GDM1 (cell line): ENCODE measurements at regions not wholly inside any gene's neighbourhood (a gene's known extent, or its start where the extent isn't known, plus 50 kb on each side); places are given as distances from the start of the nearest gene placed in this dataset.

Experiments used
- DNase-seq: peaks from one replicate; lab custom pipeline; 2025; lab: John Stamatoyannopoulos, UW

GRCh38 chr13:67713571-67713970 is 483.4 kb upstream of the PCDH9 start:
- no peak for DNase-seq

GRCh38 chr13:67696775-67697174 is 466.6 kb upstream of the PCDH9 start:
- DNase-seq: no peak

DNA sequence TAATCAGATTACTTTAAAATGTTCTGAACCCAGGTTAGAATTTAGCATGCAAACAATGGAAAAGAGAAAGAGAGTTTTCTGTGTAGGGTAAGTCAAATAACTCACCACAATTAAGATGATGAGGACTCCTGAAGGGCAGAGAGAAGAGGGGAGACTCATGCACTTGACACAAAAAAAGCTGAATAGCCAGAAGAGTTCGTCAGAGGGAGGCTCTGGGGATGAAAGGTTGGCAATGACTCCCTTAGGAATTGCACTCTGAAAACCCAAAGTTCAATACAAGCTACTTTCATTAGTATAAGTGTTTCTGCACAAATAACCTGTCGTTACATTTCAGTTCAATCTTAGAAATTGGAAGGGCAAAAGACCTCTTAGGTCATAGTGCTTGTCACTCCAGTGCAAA is 434.4 kb upstream of the PCDH9 start:
- DNase-seq: no peak

DNA sequence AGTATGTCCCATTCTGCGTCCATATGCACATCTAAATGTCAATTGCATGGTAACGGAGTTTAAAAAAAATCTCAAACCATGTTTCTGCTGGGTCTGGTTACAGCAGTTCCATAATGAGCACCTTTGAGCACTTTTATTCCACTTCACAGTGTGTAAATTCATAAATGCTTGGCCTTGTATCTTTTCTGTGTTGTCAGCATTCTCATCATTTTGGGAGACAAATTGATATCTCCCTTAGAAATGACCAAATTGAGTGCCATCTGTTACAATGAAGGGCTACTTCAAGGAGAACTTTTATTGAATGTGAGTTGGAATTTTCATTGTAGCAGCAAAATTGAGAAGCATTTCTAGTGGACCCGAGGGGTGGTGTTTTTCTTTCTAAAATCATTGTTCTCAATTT is 432.9 kb upstream of the PCDH9 start:
- no peak for DNase-seq

DNA sequence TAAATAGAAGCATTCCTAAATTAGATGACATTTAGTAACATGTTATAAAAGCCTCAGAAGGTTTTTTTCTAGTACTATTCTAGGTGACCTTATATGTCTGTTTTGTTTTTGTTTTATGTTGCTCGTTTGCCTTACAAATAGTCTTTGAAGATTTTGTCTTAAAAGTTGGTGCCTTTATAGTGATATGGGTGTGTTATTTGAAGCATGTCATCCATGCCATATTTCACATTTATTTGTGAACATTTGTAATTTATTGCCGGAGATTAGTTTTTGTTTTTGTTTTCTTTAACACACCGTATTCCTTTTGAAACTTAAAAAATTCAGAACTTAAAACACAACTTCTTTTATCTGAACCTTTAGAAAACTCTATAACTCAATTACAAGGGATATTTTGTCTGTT is 422.8 kb upstream of the PCDH9 start:
- DNase-seq: no peak

DNA sequence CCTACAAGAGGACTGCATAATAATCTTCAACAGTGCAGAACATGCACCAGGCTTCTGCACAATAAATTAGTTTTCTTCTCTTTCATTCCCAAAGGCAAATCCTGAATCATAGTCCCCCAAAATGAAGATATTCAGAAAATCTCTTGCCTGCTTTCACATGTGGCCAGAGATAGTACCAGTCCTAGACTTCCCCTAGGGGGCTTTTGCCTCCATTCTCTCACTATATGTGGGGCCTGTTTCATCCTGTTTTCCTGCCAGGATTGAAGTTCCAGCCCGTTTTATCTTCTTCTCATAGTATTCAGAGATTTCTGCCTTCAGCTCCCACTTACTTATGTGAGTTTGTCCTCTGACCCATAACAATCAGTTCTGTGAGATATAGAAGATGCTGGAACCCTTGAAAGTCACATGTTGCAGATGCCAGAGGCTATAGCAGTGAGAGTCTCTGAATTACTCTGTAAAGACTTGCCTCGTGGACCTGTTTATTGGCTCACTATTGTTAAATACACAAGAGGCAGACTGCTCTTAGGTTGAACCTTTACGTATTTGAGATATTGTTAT is 421.9 kb upstream of the PCDH9 start:
- no peak for DNase-seq

DNA sequence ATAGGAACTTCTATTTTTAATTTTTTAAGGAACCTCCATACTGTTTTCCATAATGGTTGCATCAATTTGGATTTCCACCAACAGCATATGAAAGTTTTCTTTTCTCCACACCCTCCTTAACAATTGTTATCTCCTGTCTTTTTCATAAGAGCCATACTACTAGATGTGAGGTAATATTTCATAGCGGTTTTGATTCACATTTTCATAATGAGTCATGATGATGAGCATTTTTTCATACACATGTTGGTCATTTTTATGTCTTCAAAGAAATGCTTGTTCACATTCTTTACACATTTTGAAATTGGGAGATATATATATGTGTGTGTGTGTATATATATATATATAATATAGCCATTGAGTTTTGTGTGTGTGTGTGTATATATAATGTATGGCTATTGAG is 420.3 kb upstream of the PCDH9 start:
- DNase-seq: no peak

DNA sequence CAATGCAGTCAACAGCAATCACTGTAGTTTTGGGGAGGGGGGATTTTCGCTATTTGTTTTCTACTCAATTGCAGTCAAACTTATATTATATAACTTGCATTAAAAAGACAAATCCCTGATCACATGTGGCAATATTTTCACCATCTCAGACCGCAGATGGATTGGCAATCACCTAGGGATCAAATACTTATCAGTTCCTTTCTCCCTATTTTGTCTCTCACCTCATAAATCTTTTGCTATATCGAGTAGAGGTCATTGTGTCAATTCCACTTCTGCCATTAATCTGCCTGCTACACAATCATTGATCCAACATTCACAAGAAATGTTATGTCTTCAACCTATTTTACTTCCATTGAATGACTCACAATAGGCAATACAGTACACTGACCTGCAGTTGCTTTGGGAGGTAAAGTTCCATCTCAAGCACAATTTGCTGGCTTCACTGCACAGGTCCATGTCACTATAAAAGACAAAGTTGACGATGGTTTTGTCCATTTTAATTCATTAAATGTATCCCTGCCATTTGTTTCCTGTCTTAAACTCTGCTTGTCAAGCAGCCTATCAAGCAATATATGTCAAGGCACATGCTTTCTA is 415.8 kb upstream of the PCDH9 start:
- no peak for DNase-seq

DNA sequence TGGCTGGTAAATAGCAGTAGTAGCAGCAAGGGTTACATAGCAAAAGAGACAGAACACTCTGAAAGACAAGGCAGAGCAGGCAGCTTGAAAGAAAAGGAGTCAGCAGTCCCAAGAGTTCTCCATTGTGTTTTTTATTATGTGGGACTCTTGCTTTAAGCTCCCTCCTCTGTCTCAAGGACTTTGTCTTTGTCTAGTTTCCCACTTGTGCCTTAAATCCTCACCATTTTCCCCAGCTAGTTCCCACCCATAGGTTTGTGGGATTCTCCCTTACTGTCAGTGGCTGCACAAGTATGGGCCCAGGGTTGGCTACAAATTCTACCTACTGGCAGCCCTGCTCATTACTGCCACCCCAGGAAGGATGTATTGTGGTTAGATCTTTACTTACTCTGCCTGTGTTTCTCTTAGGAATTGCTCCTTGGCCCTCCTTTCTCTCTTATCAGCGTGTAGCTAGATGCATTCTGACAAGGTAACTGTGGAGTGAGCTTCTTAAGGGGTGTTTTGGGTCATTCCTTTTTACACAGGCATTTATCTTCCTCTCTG is 413.4 kb upstream of the PCDH9 start:
- no peak for DNase-seq

GRCh38 chr13:67642657-67643056 is 412.5 kb upstream of the PCDH9 start:
- DNase-seq: no peak

GRCh38 chr13:67635754-67636153 is 405.6 kb upstream of the PCDH9 start:
- no peak for DNase-seq

DNA sequence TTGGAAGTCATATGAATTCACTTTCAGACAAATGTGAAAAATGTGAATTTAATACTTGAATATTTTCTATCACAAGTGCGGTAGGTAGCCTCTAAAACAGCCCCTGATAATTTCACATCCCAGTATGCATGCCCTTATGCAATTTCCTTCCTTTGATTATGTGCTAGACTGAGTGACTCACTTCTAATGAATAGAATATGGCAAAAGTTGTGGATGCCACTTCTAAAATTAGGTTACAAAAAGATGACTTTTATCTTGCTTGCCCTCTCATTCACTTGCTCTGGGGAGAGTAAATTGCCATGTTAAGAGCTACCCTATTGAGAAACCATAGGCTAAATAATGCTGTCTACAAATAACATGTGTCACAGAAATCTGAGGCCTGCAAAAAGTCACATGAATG is 402.5 kb upstream of the PCDH9 start:
- DNase-seq: no peak

DNA sequence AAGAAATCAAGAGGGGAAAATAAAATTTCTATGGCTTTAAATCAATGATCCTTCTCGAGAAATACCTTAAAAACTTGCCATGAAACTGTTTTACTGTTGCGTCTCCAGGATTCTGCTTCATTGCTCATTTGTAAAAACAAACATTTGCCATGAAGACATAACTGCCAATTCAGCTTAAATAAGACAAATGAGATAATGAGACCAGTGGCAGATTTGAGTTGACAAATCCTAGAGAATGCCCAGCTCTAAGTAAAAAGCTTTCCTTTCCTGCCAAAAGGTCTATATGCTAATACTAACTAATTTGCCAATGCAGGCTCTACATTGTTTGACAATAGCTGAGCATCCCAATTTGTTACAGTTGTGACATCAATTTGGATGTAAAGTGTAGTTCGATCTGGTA is 400.5 kb upstream of the PCDH9 start:
- DNase-seq: no peak

- DNase-seq: no peak
These were observed 393.5 kb upstream of the PCDH9 start for GRCh38 chr13:67623630-67624029.

GRCh38 chr13:67620665-67621064 is 390.5 kb upstream of the PCDH9 start:
- no peak for DNase-seq

DNA sequence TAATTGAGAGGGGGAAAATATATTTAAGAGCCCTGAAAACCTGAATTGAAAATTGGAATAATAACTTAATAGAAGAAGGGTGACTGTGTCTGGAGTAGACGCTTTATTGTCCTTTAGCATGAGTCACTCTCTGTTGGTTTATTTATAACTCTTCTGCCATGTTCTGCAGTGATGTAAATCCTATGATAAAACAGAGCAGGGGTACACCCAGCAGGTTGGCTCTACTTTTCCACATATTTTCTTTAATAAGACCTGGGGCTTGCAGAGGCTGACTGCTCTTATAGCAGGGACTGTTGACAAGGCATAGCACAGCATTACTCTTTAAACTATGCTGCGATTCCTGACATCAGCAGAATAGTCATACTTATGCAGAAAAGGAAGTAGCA is 389.9 kb upstream of the PCDH9 start:
- no peak for DNase-seq

GRCh38 chr13:67619351-67619994 is 389.3 kb upstream of the PCDH9 start:
- no peak for DNase-seq

GRCh38 chr13:67614579-67614978 is 384.4 kb upstream of the PCDH9 start:
- no peak for DNase-seq

GRCh38 chr13:67614013-67614412 is 383.9 kb upstream of the PCDH9 start:
- no peak for DNase-seq

GRCh38 chr13:67588607-67589006 is 358.5 kb upstream of the PCDH9 start:
- DNase-seq: no peak

DNA sequence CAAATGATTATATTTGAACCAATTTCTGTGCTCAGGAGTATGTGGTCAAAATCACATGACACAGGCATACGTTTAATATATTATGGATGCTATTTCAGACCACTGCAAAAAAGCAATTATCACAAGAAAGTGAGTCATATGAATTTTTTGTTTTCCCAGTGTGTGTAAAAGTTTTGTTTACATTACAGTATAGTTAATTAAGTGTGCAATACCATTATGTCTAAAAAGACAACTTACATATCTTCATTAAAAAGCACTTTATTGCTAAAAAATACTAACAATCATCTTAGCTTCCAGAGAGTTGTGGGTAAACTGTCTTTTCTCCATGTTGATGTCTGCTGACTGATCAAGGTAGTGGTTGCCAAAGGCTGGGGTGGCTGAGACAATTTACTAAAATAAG is 347.2 kb upstream of the PCDH9 start:
- DNase-seq: no peak

- no peak for DNase-seq
These were observed 344.4 kb upstream of the PCDH9 start for GRCh38 chr13:67574320-67575233.

GRCh38 chr13:67568205-67568604 is 338.1 kb upstream of the PCDH9 start:
- no peak for DNase-seq
